DND-41 (cell line): ENCODE measurements at regions not wholly inside any gene's neighbourhood (a gene's known extent, or its start where the extent isn't known, plus 50 kb on each side); places are given as distances from the start of the nearest gene placed in this dataset.
"Not testable (repeated sequence)": the region's sequence is repeated elsewhere in the genome, so short reads cannot be mapped to it uniquely, and the experiment has no call there.

Experiments used
- CTCF ChIP-seq: IDR thresholded peaks from 2 replicates; pipeline ENCODE4 v1.5.1; 2012; ENCODE audit warnings: borderline replicate concordance, low read length, moderate library complexity, mild to moderate bottlenecking; ENCODE audit not compliant: poor library complexity, severe bottlenecking; ENCODE audit errors: extremely low read depth
- EZH2 ChIP-seq: IDR thresholded peaks from 3 replicates; pipeline ENCODE4 v1.6.1; 2012; ENCODE audit warnings: borderline replicate concordance, low read depth, mild to moderate bottlenecking, moderate library complexity, low read length, inconsistent platforms; ENCODE audit not compliant: severe bottlenecking

- TF ChIP-seq CTCF, EZH2: not testable (repeated sequence)
Observed at GRCh38 chr18:15061289-15061896, 313.4 kb downstream of the ANKRD30B start.
